NCI-H1694 (cell line): ENCODE measurements at regions not wholly inside any gene's neighbourhood (a gene's known extent, or its start where the extent isn't known, plus 50 kb on each side); places are given as distances from the start of the nearest gene placed in this dataset.

Experiments used
- DNase-seq: peaks from one replicate; lab custom pipeline; 2025; lab: John Stamatoyannopoulos, UW

DNA sequence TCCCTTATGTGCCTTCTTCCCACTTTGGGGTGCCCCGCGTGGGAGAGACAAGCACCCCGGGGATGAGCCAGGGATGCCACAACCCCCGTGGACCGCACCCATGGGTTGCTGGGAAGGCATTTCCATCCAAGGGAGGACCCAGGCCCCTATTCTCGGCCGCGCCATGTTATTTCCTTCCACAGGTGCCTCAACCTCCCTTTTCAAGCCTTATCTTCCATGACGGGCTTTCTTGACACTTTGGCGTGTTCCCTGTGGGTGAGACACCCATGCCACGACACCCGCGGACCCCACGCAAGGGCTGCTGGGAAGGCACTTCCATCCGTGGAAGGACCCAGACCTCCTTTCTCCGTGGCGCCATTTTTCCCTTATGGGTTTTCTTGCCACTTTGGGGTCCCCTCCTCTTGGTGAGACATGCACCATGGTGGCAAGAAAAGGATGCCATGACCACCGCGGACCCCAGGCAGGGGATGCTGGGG, 269.2 kb downstream of the ALG10 start:
- DNase-seq: no peak

- no peak for DNase-seq
Observed at GRCh38 chr12:34292736-34293625, 270.7 kb downstream of the ALG10 start.

DNA sequence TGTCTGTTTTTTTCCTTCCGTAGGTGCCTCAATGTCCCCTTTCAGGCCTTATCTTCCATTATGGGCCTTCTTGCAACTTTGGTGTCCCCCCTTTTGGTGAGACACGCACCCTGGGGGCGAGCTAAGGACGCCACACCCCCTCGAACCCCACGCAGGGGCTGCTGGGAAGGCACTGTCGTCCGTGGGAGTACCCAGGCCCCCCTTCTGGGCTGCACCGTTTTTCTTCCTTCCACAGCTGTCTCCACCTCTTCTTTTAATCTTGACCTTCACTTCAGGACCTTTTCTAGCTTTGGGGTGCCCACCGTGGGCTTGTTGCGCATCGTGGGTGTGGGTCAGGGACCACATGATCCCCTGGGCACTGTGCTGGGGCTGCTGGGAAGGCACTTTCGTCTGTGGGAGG, 271.8 kb downstream of the ALG10 start:
- no peak for DNase-seq

DNA sequence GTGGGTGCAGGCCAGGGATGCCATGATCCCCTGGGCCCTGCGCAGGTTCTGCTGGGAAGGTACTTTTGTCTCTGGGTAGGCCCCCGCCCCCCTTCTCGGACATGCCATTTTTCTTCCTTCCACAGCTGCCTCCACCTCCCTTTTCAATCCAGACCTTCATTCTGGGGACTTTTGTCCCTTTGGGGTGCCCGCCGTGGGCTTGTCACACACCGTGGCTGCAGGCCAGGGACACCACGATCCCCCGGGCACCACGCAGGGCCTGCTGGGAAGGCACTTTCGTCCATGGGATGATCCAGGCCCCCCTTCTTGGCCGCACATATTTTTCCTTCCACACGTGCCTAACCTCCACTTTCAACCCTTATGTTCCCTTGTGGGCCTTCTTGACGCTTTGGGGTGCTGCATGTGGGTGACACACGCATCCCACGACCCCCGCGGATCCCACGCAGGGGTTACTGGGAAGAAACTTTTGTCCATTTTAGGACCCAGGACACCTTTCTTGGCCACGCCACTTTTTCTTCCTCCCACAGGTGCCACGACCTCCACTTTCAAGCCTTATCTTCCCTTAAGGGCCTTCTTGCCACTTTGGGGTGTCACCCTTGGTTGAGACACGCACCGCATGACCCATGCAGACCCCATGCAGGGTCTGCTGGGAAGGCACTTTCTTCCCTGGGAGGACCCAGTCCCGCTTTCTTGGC, 272.5 kb downstream of the ALG10 start:
- no peak for DNase-seq

GRCh38 chr12:34295366-34296142, 273.3 kb downstream of the ALG10 start:
- DNase-seq: no peak

- no peak for DNase-seq
Observed at GRCh38 chr12:34296143-34297041, 274.1 kb downstream of the ALG10 start.

- DNase-seq: no peak
Observed at GRCh38 chr12:34297126-34297789, 275.0 kb downstream of the ALG10 start.

DNA sequence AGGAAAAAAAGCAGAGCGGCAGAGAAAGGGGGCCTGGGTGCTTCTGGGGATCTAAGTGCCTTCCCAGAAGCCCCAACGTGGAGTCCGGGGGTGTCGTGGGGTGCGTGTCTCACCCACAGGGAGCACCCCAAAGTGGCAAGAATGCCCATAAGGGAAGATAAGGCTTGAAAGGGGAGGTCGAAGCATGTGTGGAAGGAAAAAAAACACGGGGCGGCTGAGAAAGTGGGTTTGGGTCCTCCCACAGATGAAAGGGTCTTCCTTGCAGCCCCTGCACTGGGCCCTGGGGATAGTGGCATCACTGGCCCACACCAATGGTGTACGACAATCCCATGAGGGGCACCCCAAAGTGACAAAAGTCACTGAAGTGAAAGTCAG, 275.5 kb downstream of the ALG10 start:
- DNase-seq: no peak

GRCh38 chr12:34298176-34298970, 276.1 kb downstream of the ALG10 start:
- DNase-seq: no peak

DNA sequence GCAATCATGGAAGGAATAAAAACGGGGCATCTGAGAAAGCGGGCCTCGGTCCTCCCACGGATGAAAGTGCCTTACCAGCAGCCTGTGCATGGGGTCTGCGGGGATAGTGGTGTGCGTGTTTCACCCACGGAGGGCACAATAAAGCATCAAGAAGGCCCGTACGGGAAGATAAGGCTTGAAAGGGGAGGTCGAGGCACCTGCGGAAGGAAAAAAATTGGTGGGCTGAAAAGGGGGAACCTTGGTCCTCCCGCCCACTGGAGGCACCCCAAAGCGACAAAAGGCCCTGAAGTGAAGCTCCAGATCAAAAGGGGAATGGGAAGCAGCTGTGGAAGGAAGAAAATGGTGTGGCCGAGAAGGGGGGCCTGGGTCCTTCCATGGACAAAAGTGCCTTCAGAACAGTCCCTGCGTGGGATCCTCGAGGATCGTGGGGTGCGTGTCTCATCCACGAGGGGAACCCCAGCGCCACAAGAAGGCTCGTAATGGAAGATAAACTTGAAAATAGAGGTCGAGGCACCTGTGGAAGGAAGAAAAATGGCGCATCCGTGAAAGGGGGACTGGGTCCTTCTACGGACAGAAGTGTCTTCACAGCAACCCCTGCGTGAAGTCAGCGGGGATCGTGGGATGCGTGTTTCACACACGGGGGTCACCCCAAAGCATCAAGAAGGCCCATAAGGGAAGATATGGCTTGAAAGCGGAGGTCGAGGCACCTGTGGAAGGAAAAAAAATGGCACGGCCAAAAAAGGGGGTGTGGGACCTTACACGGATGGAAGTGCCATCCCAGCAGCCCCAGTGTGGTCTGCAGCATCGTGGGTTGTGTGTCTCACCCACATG, 276.9 kb downstream of the ALG10 start:
- DNase-seq: no peak

GRCh38 chr12:34299802-34300193, 277.5 kb downstream of the ALG10 start:
- DNase-seq: no peak

DNA sequence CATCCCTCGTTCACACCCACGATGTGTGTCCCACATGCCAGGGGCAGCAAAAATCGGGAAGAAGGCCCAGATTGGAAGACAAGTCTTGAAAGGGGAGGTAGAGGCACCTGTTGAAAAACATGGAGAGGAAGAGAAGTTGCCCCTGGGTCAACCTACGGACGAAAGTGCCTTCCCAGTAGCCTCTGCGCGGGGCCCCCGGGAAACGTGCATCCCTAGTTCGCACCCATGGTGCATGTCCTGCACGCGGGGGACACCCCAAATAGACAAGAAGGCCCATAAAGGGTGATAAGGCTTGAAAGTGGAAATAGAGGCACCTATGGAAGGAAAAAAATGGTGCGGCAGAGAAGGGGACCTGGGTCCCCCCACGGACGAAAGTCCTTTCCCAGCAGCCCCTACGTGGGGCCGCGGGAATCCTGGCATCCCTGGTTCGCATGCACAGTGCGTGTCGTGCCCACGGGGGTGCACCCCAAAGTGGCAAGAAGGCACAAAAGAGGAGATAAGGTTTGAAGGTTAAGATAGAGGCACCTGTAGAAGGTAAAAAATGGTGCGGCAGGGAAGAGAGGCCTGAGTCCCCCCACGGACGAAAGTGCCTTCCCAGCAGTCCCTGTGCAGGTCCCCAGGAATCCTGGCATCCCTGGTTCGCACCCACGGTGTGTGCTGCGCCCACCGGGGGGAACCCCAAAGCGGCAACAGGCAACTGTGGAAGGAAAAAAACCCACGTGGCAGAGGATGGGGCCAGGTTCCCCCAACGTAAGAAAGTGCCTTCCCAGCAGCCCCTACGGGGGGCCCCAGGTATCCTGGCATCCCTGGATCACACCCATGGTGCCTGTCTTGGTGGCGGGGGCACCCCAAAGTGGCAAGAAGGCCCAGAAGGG, 278.3 kb downstream of the ALG10 start:
- DNase-seq: no peak

- no peak for DNase-seq
Observed at GRCh38 chr12:34301251-34302130, 279.2 kb downstream of the ALG10 start.

DNA sequence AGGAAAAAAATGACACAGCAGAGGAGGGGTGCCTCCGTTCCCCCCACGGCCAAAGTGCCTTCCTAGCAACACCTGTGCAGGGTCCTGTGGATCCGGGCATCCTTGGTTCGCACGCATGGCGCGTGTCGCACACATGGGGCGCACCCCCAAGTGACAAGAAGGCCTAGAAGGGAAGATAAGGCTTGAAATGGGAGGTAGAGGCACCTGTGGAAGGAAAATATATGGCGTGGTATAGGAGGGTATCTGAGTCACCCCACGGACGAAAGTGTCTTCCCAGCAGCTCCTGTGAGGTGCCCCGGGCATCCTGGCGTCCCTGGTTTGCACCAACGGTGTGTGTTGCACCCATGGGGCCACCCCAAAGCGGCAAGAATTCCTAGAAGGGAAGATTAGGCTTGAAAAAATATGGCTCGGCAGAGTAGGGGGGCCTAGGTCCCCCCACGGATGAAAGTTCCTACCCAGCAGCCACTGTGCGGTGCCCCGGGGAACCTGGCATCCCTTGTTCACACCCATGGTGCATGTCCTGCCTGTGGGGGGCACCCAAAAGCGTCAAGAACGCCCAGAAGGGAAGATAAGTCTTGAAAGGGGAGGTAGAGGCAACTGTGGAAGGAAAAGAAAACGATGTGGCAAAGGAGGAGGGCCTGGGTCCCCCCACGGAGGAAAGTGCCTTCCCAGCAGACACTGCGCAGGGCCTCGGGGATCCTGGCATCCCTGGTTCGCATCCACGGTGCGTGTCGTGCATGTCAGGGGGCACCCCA, 280.0 kb downstream of the ALG10 start:
- no peak for DNase-seq

GRCh38 chr12:34303091-34303870, 281.0 kb downstream of the ALG10 start:
- no peak for DNase-seq

- no peak for DNase-seq
Observed at GRCh38 chr12:34304001-34304400, 281.7 kb downstream of the ALG10 start.
